CD4-positive, alpha-beta T cell treated with Interleukin-4 for 4 hours (primary cell): ENCODE measurements at regions not wholly inside any gene's neighbourhood (a gene's known extent, or its start where the extent isn't known, plus 50 kb on each side); places are given as distances from the start of the nearest gene placed in this dataset.
"Not testable (repeated sequence)": the region's sequence is repeated elsewhere in the genome, so short reads cannot be mapped to it uniquely, and the experiment has no call there.

ENCODE experiments used
- DNase-seq: peaks from one replicate; pipeline ENCODE4 v3.0.0-alpha.2; 2020

- DNase-seq, result no peak
Measured at GRCh38 chr5:138702166-138703077, 50.8 kb upstream of the CTNNA1 start.

- DNase-seq, result no peak
Measured at GRCh38 chr5:138701678-138702077, 51.5 kb upstream of the CTNNA1 start.

- DNase-seq, result no peak
Measured at GRCh38 chr5:138700581-138701362, 52.5 kb upstream of the CTNNA1 start.

DNA sequence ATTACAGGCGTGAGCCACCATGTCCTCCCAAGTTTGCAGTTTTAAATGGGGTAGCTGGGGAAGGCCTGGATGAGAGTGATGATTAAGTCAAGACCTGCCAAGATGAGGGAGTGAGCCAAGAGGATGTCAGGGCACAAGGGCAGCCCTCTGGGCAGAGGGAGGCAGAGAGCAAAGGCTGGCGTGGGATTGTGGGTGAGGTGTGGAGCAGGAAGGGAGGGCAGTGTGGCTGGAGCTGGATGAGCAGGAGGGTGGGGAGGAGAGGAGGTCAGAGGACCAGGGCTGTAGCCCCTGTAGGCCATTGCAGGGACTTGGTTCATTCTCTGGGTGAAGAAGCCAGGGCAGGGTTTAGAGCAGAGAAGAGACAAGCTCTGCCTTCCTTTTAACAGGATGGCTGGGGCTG, 53.7 kb upstream of the CTNNA1 start:
- no peak for DNase-seq

- DNase-seq, result no peak
Measured at GRCh38 chr5:138698713-138699112, 54.5 kb upstream of the CTNNA1 start.

- DNase-seq, result no peak
Measured at GRCh38 chr5:138697720-138698360, 55.4 kb upstream of the CTNNA1 start.

DNA sequence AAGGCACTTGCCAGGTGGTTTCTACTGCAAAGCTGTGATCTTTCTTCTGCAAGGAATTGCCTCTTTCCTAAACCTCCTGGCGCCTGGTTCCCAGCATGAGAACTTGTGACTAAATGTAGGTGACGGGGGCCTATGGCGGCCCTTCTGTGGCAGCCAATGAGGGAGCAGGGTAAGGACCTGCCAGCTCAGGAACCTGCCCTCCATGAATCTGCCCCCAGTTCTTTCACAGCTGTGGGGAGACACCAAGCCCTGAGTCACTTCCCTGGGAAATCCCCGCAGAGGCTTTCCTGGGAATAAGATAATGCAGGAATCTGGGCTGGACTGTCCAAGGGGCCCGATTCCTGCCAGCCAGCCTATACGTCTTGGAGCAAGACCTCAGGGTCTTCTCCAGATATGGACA, 56.7 kb upstream of the CTNNA1 start:
- no peak for DNase-seq

GRCh38 chr5:138695781-138696180, 57.4 kb upstream of the CTNNA1 start:
- DNase-seq, result no peak

- no peak for DNase-seq
Measured at GRCh38 chr5:138694146-138694545, 59.1 kb upstream of the CTNNA1 start.

DNA sequence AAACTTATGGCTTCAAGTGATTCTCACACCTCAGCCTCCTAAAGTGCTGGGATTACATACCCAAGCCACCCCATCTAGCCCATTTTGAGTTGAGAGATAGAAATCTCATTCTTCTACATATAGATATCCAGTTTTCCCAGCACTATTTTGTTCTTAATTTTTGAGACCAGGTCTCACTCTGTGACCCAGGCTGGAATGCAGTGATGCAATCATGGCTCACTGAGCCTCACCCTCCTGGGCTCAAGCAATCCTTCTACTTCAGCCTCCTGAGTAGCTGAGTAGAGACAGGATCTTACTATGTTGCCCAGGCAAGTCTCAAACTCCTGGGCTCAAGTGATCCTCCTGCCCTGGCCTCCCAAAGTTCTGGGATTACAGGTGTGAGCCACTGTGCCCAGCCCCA, 60.9 kb upstream of the CTNNA1 start:
- no peak for DNase-seq

DNA sequence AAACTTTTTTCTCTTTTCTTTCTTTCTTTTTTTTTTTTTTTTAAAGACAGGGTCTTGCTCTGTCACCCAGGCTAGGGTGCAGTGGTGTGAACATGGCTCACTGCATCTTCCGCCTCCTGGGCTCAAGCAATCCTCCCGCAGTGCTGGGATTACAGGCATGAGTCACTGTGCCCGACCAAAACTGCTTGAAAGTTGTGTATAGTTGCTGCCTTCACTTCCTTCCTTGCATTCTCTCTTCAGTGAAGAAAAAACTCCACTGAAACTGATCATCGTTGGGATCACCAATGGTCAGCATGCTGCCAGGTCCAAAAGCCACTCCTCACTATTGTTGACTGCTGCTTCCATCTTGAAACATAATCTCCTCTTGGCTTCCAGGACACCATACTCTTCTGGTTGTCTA, 66.6 kb upstream of the CTNNA1 start:
- DNase-seq, result no peak

GRCh38 chr5:138685193-138685745, 68.0 kb upstream of the CTNNA1 start:
- no peak for DNase-seq

GRCh38 chr5:138682462-138682861, 70.8 kb upstream of the CTNNA1 start:
- DNase-seq, result not testable (repeated sequence)

GRCh38 chr5:138678826-138679225, 74.4 kb upstream of the CTNNA1 start:
- not testable (repeated sequence) for DNase-seq

GRCh38 chr5:138677782-138678181, 75.4 kb upstream of the CTNNA1 start:
- no peak for DNase-seq

DNA sequence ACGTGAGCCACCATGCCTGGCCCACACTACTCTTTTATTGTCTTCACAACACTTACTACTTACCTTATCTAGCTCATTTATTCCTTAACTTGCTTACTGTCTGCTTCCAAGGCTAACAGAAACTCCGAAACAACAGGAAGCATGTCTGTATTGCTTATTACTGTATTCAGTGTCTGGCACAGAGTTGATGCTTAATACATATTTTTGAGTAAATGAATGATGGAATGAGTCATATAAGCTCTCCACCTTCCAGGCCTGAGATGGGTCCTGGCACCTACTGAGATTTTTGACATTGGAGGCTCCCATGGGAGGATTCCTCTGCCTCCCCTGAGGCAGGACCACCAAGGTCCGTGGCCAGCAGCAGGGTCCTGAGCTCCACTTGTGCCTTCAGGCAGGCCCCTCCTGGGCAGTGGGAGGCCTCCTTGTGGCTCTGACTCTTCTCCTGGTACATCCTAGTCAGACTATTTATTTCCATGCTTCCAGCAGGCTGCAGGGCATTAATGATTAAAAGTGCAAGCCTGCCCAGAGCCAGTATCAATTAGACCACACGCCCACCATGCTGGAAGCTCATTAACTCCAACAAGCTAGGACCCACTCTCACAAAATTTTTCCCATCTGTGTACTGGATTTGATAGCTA, 76.5 kb upstream of the CTNNA1 start:
- DNase-seq, result no peak

- no peak for DNase-seq
Measured at GRCh38 chr5:138676002-138676401, 77.2 kb upstream of the CTNNA1 start.

DNA sequence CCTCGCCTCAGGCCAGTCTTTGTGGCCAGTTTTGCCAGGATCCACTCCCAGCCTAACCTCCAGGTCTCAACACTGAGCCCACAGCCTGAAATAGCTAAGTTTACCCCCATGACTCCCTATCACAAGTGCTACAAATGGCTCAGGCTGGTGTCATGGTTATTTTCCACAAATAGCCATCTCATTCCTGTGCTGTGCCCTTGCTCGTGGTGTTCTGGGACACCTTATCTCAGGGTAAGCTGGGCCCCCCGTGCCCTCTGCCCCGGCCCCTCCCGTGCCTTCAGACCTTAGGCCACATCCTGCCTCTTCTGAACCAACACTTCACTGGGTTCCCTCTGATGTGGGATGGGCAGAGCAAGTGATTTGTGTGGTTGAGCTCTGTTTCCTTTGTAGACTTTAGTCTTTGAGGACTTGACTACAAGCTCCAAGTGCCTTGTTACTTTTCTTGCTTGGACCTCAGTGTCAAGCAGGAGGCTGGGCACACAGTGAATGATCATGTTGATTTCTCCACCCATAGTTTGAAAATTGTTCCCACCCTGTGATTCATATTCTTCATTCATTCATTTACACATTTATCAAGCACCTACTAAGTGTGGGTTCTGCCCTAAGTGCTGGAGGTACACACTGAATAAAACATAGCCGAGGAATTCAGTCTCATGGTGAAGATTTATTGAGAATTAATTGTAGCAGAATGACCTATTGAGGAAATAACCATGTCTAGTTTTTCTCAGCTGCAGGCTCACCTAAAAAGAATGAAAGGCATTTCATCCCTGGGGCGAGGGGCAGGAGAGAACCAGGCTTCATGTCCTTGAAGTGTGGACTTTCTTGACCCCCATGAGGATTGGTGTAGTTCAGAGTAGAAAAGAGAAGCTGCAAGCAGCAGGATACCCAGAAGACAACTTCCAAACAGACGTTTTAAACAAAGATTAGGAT, 84.5 kb upstream of the CTNNA1 start:
- peak; percentile 11 for DNase-seq

DNA sequence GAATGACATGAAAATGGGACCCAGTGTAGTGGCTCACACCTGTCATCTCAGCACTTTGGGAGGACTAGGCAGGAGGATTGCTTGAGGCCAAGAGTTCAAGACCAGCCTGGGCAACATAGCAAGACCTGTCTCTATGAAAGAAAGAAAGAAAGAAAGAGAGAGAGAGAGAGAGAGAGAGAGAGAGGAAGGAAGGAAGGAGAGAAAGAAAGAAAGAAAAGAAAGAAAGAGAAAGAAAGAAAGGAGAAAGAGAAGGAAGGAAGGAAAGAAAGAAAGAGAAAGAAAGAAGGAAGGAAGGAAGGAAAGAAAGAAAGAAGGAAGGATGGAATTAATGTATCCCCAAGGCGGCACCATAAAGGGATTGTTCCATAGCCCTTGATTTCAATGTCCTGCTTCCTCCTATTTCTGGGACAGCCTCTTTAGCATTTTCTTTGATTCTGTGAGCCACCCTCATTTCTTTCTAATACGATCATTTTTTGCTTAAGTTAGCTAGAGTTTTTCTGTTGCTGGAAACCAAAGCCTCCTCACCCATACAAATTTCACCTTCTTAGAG, 85.4 kb upstream of the CTNNA1 start:
- not testable (repeated sequence) for DNase-seq

GRCh38 chr5:138666226-138666742, 86.9 kb upstream of the CTNNA1 start:
- DNase-seq, result no peak

GRCh38 chr5:138665261-138665660, 88.0 kb upstream of the CTNNA1 start:
- no peak for DNase-seq
